Endodermal cell (in vitro differentiated cells): ENCODE measurements at regions not wholly inside any gene's neighbourhood (a gene's known extent, or its start where the extent isn't known, plus 50 kb on each side); places are given as distances from the start of the nearest gene placed in this dataset.
"Not testable (repeated sequence)": the region's sequence is repeated elsewhere in the genome, so short reads cannot be mapped to it uniquely, and the experiment has no call there.

ENCODE experiments used
- DNase-seq: peaks from one replicate; pipeline ENCODE4 v3.0.0-alpha.2; 2017
- H3K27ac ChIP-seq: 2 replicates; pipeline ENCODE4 v1.5.1; 2013; ENCODE audit warnings: mild to moderate bottlenecking, low read depth, low read length, moderate library complexity
- H3K27me3 ChIP-seq: 2 replicates; pipeline ENCODE4 v1.6.1; 2013; ENCODE audit warnings: mild to moderate bottlenecking, low read length, moderate library complexity; ENCODE audit not compliant: insufficient read depth, control insufficient read depth, poor library complexity, severe bottlenecking
- H3K36me3 ChIP-seq: 2 replicates; pipeline ENCODE4 v1.7.0; 2013; ENCODE audit warnings: mild to moderate bottlenecking, low read length, moderate library complexity; ENCODE audit not compliant: control insufficient read depth, insufficient read depth
- H3K4me1 ChIP-seq: one replicate; pipeline ENCODE4 v1.7.0; 2013; ENCODE audit warnings: low read length; ENCODE audit not compliant: control insufficient read depth, insufficient read depth
- H3K4me3 ChIP-seq: 2 replicates; pipeline ENCODE4 v1.5.1; 2013; ENCODE audit warnings: mild to moderate bottlenecking, low read length, moderate library complexity
- H3K9ac ChIP-seq: 2 replicates; pipeline ENCODE4 v1.6.1; 2013; ENCODE audit warnings: mild to moderate bottlenecking, low read length, moderate library complexity; ENCODE audit not compliant: poor library complexity, severe bottlenecking; ENCODE audit errors: extremely low read depth
- H3K9me3 ChIP-seq: 2 replicates; pipeline ENCODE4 v1.6.1; 2013; ENCODE audit warnings: mild to moderate bottlenecking, low read length, moderate library complexity; ENCODE audit not compliant: control insufficient read depth
- H3K27ac Mint-ChIP-seq: 2 replicates; pipeline ENCODE4 v1.8.0; 2020; ENCODE audit warnings: mixed read lengths
- H3K27me3 Mint-ChIP-seq: 2 replicates; pipeline ENCODE4 v1.8.0; 2021; ENCODE audit warnings: mild to moderate bottlenecking, mixed read lengths; ENCODE audit not compliant: insufficient read depth
- H3K36me3 Mint-ChIP-seq: 2 replicates; pipeline ENCODE4 v1.8.0; 2020; ENCODE audit warnings: low read depth, mixed read lengths
- H3K4me1 Mint-ChIP-seq: 2 replicates; pipeline ENCODE4 v1.8.0; 2020; ENCODE audit warnings: mixed read lengths
- H3K4me3 Mint-ChIP-seq: 2 replicates; pipeline ENCODE4 v1.8.0; 2020; ENCODE audit warnings: mild to moderate bottlenecking, moderate library complexity, mixed read lengths
- H3K9me3 Mint-ChIP-seq: 2 replicates; pipeline ENCODE4 v1.8.0; 2020; ENCODE audit warnings: mild to moderate bottlenecking, mixed read lengths
- WGBS, 2 experiments: methylation state at CpG; one replicate each; pipeline versions ENCODE4 v1.1.5 to v1.1.7; 2013; ENCODE audit warnings: missing lambda C conversion rate in 2 of 2, mixed read lengths in 1 of 2; ENCODE audit not compliant: insufficient coverage in 1 of 2, insufficient read length in 1 of 2; 5-methylcytosine and 5-hydroxymethylcytosine counted together
- TF ChIP-seq, protein P1 (sequence below): fragments of 200-600 bp; sonication (generic); conservative IDR thresholded peaks from 2 replicates; pipeline ENCODE4 v1.5.0; 2021; ENCODE audit warnings: antibody characterized with exemption, mild to moderate bottlenecking

DNA sequence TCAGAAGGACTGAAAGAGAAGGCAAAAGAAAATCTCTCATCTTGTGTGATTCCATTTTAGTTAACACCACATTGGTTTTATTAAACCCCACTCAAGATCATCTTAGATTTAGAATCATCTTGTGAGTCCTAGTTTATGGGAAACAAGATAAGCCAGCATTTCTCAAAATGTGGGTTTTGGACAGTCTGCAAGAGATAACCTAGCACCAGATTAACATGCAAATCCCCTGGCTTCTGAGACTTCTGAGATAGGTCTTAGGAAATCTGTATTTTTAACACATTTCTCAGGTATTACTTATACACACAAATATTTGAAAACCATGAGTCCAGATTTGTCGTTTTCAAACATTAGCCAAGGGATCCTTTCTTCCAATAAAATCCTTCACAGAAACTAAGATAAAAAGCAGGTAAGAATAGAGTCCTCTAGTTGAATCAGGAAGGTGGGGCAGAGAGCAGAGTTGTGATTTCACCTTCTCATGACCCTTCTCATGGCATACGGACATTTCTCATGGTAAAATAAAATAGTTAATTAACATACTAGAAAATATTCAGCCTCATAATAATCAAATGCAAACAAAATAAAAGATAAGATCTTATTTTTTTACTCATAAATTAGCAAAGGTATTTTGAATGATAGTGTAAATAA, 287.2 kb upstream of the FN1 start:
- Histone ChIP-seq H3K36me3 (no peaks in the 10 kb centered on the region), H3K9ac (no peak overlapping the region), H3K4me1 (peaks cover 9% of the 10 kb centered on the region), H3K27ac (no peak overlapping the region), H3K27me3 (no peaks in the 10 kb centered on the region), H3K9me3 (peaks cover 10% of the 10 kb centered on the region), H3K4me3 (no peak overlapping the region)
- Mint-ChIP-seq H3K36me3 (no peaks in the 10 kb centered on the region), H3K4me1 (peaks cover 31% of the 10 kb centered on the region), H3K27me3 (no peaks in the 10 kb centered on the region), H3K4me3 (no peak overlapping the region), H3K9me3 (no peaks in the 10 kb centered on the region), H3K27ac (no peak overlapping the region)
- TF ChIP-seq, protein P1, sequence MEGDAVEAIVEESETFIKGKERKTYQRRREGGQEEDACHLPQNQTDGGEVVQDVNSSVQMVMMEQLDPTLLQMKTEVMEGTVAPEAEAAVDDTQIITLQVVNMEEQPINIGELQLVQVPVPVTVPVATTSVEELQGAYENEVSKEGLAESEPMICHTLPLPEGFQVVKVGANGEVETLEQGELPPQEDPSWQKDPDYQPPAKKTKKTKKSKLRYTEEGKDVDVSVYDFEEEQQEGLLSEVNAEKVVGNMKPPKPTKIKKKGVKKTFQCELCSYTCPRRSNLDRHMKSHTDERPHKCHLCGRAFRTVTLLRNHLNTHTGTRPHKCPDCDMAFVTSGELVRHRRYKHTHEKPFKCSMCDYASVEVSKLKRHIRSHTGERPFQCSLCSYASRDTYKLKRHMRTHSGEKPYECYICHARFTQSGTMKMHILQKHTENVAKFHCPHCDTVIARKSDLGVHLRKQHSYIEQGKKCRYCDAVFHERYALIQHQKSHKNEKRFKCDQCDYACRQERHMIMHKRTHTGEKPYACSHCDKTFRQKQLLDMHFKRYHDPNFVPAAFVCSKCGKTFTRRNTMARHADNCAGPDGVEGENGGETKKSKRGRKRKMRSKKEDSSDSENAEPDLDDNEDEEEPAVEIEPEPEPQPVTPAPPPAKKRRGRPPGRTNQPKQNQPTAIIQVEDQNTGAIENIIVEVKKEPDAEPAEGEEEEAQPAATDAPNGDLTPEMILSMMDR = no peak
- WGBS, 2 experiments = 77 to 86% methylated on average over 1 of the region's 2 CpGs
- no peak for DNase-seq

GRCh38 chr2:215722125-215722524, 286.3 kb upstream of the FN1 start:
- no peak overlapping the region for H3K9ac ChIP-seq
- H3K27ac Mint-ChIP-seq = peak overlapping the region; percentile 30
- 91 to 94% methylated on average over 4 to 5 of the region's 5 CpGs for WGBS, 2 experiments
- peaks cover 25% of the 10 kb centered on the region for H3K4me1 Mint-ChIP-seq
- H3K9me3 ChIP-seq = peaks cover 10% of the 10 kb centered on the region
- H3K36me3 ChIP-seq = no peaks in the 10 kb centered on the region
- TF ChIP-seq, protein P1 = no peak
- no peak overlapping the region for H3K4me3 Mint-ChIP-seq
- H3K27ac ChIP-seq = no peak overlapping the region
- no peaks in the 10 kb centered on the region for H3K27me3 Mint-ChIP-seq
- no peak overlapping the region for H3K4me3 ChIP-seq
- no peaks in the 10 kb centered on the region for H3K9me3 Mint-ChIP-seq
- no peak for DNase-seq
- H3K4me1 ChIP-seq = peaks cover 4% of the 10 kb centered on the region
- no peaks in the 10 kb centered on the region for H3K36me3 Mint-ChIP-seq
- no peaks in the 10 kb centered on the region for H3K27me3 ChIP-seq

GRCh38 chr2:215721515-215721914, 285.6 kb upstream of the FN1 start:
- H3K27ac ChIP-seq, H3K4me3 ChIP-seq, H3K36me3 Mint-ChIP-seq, H3K27ac Mint-ChIP-seq, H3K4me3 Mint-ChIP-seq, DNase-seq, H3K36me3 ChIP-seq, H3K27me3 Mint-ChIP-seq, H3K4me1 ChIP-seq, H3K27me3 ChIP-seq, H3K9ac ChIP-seq, H3K9me3 Mint-ChIP-seq: not testable (repeated sequence)
- peaks cover 10% of the 10 kb centered on the region for H3K9me3 ChIP-seq
- peaks cover 21% of the 10 kb centered on the region for H3K4me1 Mint-ChIP-seq
- 89 to 90% methylated on average over 1 of the region's 1 CpG for WGBS, 2 experiments

DNA sequence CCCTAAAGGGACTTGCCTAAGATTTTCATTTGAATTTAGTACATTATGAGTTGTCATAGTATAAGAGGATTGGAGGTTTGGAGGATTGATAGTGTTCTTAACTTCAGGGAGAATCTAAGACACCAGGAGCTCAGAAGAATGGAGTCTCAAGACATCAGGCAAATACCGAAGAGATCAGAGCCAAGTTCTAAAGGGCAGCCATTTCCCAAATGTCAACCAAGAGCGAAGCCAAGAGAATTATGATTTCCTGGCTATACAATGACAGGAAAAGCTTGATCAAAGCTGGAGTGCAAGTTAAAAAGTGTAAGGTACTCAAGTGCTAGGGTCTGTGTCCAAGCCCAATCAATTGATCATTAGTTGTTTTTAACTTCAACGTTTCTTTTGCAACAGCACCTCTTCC, 283.0 kb upstream of the FN1 start:
- Mint-ChIP-seq H3K27me3 (no peaks in the 10 kb centered on the region), H3K27ac (no peak overlapping the region), H3K4me3 (no peak overlapping the region), H3K9me3 (no peaks in the 10 kb centered on the region), H3K36me3 (no peaks in the 10 kb centered on the region), H3K4me1 (peaks cover 16% of the 10 kb centered on the region)
- no peak overlapping the region for H3K9ac ChIP-seq
- H3K9me3 ChIP-seq = no peaks in the 10 kb centered on the region
- H3K27ac ChIP-seq = no peak overlapping the region
- no peaks in the 10 kb centered on the region for H3K36me3 ChIP-seq
- DNase-seq = no peak
- TF ChIP-seq, protein P1 = no peak
- H3K27me3 ChIP-seq = no peaks in the 10 kb centered on the region
- H3K4me3 ChIP-seq = no peak overlapping the region
- no peaks in the 10 kb centered on the region for H3K4me1 ChIP-seq
- 91 to 97% methylated on average over 3 of the region's 3 CpGs for WGBS, 2 experiments
